H1 (cell line): ENCODE measurements at regions not wholly inside any gene's neighbourhood (a gene's known extent, or its start where the extent isn't known, plus 50 kb on each side); places are given as distances from the start of the nearest gene placed in this dataset.

ENCODE experiments used
- CTCF ChIA-PET: fragments of 300-600 bp; sonication (Branson Sonifier 250); formaldehyde crosslinking; loops from one replicate; lab custom pipeline; 2021; ENCODE audit not compliant: partially characterized antibody; lab: Charles Lee
- POLR2A ChIA-PET: fragments of 300-600 bp; sonication (Branson Sonifier 250); formaldehyde crosslinking; loops from one replicate; lab custom pipeline; 2021; ENCODE audit warnings: inconsistent platforms; ENCODE audit not compliant: partially characterized antibody; lab: Charles Lee
- DNase-seq, 2 experiments: peaks; one replicate each; pipeline versions ENCODE4 v3.0.0 to v3.0.0-alpha.2; 2010 to 2022; ENCODE audit warnings: low spot score in 2 of 2, low read depth in 1 of 2, mixed read lengths in 1 of 2
- FAIRE-seq: peaks from 2 replicates; lab custom pipeline; 2011; peaks lifted over from hg19 to GRCh38; lab: Jason Lieb, UNC
- H2AFZ ChIP-seq: 2 replicates; pipeline ENCODE4 v1.8.1; 2012; ENCODE audit warnings: low read length, inconsistent platforms
- H2AK5ac ChIP-seq: 2 replicates; pipeline ENCODE4 v1.6.1; 2013; ENCODE audit warnings: low read depth, low read length
- H2BK120ac ChIP-seq: replicated peaks from 2 replicates; pipeline ENCODE3; 2013; ENCODE audit warnings: low read depth, low read length, inconsistent platforms
- H2BK12ac ChIP-seq: 2 replicates; pipeline ENCODE4 v1.6.1; 2013; ENCODE audit warnings: low read depth, low read length
- H2BK15ac ChIP-seq: 2 replicates; pipeline ENCODE4 v1.6.1; 2013; ENCODE audit warnings: low read length
- H2BK20ac ChIP-seq: 2 replicates; pipeline ENCODE4 v1.6.1; 2013; ENCODE audit warnings: low read length
- H2BK5ac ChIP-seq: 2 replicates; pipeline ENCODE4 v1.6.1; 2013; ENCODE audit warnings: low read depth, low read length
- H3K14ac ChIP-seq: 2 replicates; pipeline ENCODE4 v1.6.1; 2013; ENCODE audit warnings: inconsistent platforms; ENCODE audit not compliant: insufficient read length
- H3K18ac ChIP-seq: 2 replicates; pipeline ENCODE4 v1.6.1; 2013; ENCODE audit warnings: low read length; ENCODE audit errors: extremely low read depth
- H3K23ac ChIP-seq: 2 replicates; pipeline ENCODE4 v1.6.1; 2013; ENCODE audit warnings: inconsistent platforms; ENCODE audit not compliant: insufficient read length
- H3K23me2 ChIP-seq: 2 replicates; pipeline ENCODE4 v1.6.1; 2013; ENCODE audit warnings: low read depth, low read length
- H3K27ac ChIP-seq: 2 replicates; pipeline ENCODE4 v1.6.1; 2011; ENCODE audit warnings: low read depth, low read length, inconsistent platforms
- H3K27me3 ChIP-seq, 4 experiments: replicated peaks in 1 of 4; 1 replicate in 1 of 4; 2 replicates in 3 of 4; pipeline versions ENCODE4 v1.6.1 to v1.8.1; 2011 to 2013; ENCODE audit warnings: low read length in 3 of 4, mild to moderate bottlenecking in 3 of 4, inconsistent platforms in 2 of 4, mixed read lengths in 2 of 4, moderate library complexity in 1 of 4; ENCODE audit not compliant: control insufficient read depth in 3 of 4, insufficient read depth in 3 of 4; ENCODE audit errors: extremely low read depth in 1 of 4
- H3K36me3 ChIP-seq, 4 experiments: 2 replicates each; pipeline versions ENCODE4 v1.6.1 to v1.8.1; 2011 to 2013; ENCODE audit warnings: mild to moderate bottlenecking in 4 of 4, low read length in 3 of 4, moderate library complexity in 2 of 4, control low read depth in 1 of 4, inconsistent platforms in 1 of 4; ENCODE audit not compliant: insufficient read depth in 4 of 4, control insufficient read depth in 2 of 4
- H3K4ac ChIP-seq: replicated peaks from 2 replicates; pipeline ENCODE3; 2013; ENCODE audit warnings: low read length, low read depth, mixed read lengths, inconsistent platforms; ENCODE audit not compliant: insufficient read length
- H3K4me1 ChIP-seq, 4 experiments: replicated peaks in 1 of 4; 1 replicate in 1 of 4; 2 replicates in 3 of 4; pipeline versions ENCODE4 v1.6.1 to v1.8.1; 2011 to 2013; ENCODE audit warnings: low read length in 3 of 4, inconsistent platforms in 2 of 4, mixed read lengths in 1 of 4; ENCODE audit not compliant: insufficient read depth in 4 of 4, control insufficient read depth in 3 of 4
- H3K4me2 ChIP-seq, 2 experiments: 2 replicates each; pipeline versions ENCODE4 v1.6.1 to v1.8.1; 2011 to 2013; ENCODE audit warnings: low read depth in 2 of 2, low read length in 2 of 2, control low read depth in 1 of 2, inconsistent platforms in 1 of 2, mild to moderate bottlenecking in 1 of 2; ENCODE audit not compliant: insufficient read depth in 1 of 2
- H3K4me3 ChIP-seq, 4 experiments: fragments of 200-600, 300-600 bp in 1 of 4; sonication (generic), shearing (Covaris generic), sonication (Bioruptor Twin) in 1 of 4; 2 replicates each; pipeline versions ENCODE4 v1.5.1 to v1.8.1; 2011 to 2016; ENCODE audit warnings: low read length in 4 of 4, low read depth in 3 of 4, control low read depth in 2 of 4, inconsistent platforms in 2 of 4, mild to moderate bottlenecking in 2 of 4, mixed read lengths in 1 of 4, moderate library complexity in 1 of 4; ENCODE audit not compliant: insufficient read depth in 2 of 4; ENCODE audit errors: extremely low read depth in 1 of 4
- H3K56ac ChIP-seq: replicated peaks from 2 replicates; pipeline ENCODE3; 2013; ENCODE audit warnings: low read depth, mild to moderate bottlenecking, mixed read lengths, low read length, inconsistent platforms; ENCODE audit not compliant: insufficient read length
- H3K79me1 ChIP-seq: 2 replicates; pipeline ENCODE4 v1.6.1; 2013; ENCODE audit warnings: low read depth, low read length, control low read depth
- H3K79me2 ChIP-seq, 2 experiments: 2 replicates each; pipeline versions ENCODE4 v1.6.1 to v1.8.1; 2012 to 2013; ENCODE audit warnings: low read length in 2 of 2, mild to moderate bottlenecking in 2 of 2, inconsistent platforms in 1 of 2; ENCODE audit not compliant: insufficient read depth in 2 of 2, control insufficient read depth in 1 of 2
- H3K9ac ChIP-seq, 4 experiments: replicated peaks in 1 of 4; 1 replicate in 1 of 4; 2 replicates in 3 of 4; pipeline versions ENCODE4 v1.6.1 to v1.8.1; 2011 to 2013; ENCODE audit warnings: low read depth in 3 of 4, low read length in 3 of 4, control low read depth in 2 of 4, mild to moderate bottlenecking in 2 of 4, moderate library complexity in 2 of 4, inconsistent platforms in 1 of 4; ENCODE audit errors: extremely low read depth in 1 of 4
- H3K9me3 ChIP-seq, 2 experiments: 2 replicates each; pipeline versions ENCODE4 v1.6.1 to v1.8.1; 2012 to 2013; ENCODE audit warnings: mild to moderate bottlenecking in 2 of 2, moderate library complexity in 2 of 2, control low read depth in 1 of 2, inconsistent platforms in 1 of 2, low read depth in 1 of 2, low read length in 1 of 2, mixed read lengths in 1 of 2; ENCODE audit not compliant: insufficient read depth in 2 of 2
- H4K20me1 ChIP-seq, 2 experiments: replicated peaks in 1 of 2; 2 replicates each; pipeline versions ENCODE3 to v1.8.1; 2011 to 2013; ENCODE audit warnings: inconsistent platforms in 2 of 2, low read length in 2 of 2, mild to moderate bottlenecking in 1 of 2; ENCODE audit not compliant: insufficient read depth in 2 of 2, control insufficient read depth in 1 of 2
- H4K5ac ChIP-seq: 2 replicates; pipeline ENCODE4 v1.6.1; 2013; ENCODE audit warnings: low read length, low read depth, mixed read lengths, inconsistent platforms; ENCODE audit not compliant: insufficient read length
- H4K8ac ChIP-seq: 2 replicates; pipeline ENCODE4 v1.8.0; 2013; ENCODE audit warnings: mild to moderate bottlenecking, moderate library complexity, low read length, inconsistent platforms; ENCODE audit not compliant: insufficient read depth; ENCODE audit errors: extremely low read depth
- H4K91ac ChIP-seq: replicated peaks from 2 replicates; pipeline ENCODE3; 2013; ENCODE audit warnings: low read length, mixed read lengths, inconsistent platforms; ENCODE audit not compliant: insufficient read length
- CTBP2 ChIP-seq: IDR thresholded peaks from 2 replicates; pipeline ENCODE4 v1.7.0; 2011; ENCODE audit warnings: borderline replicate concordance, mild to moderate bottlenecking, moderate library complexity, mixed read lengths, low read length; ENCODE audit not compliant: insufficient read depth, insufficient read length
- SUZ12 ChIP-seq: fragments of 200-600 bp; sonication (generic); IDR thresholded peaks from 2 replicates; pipeline ENCODE4 v1.6.1; 2012; ENCODE audit warnings: mild to moderate bottlenecking, inconsistent platforms, low read length, moderate library complexity, mixed read lengths
- WGBS, 2 experiments: shearing (Covaris generic) in 1 of 2; methylation state at CpG; one replicate each; pipeline versions ENCODE4 v1.1.6 to v1.1.7; 2013 to 2015; ENCODE audit warnings: low lambda C conversion rate in 2 of 2, mixed read lengths in 2 of 2, inconsistent platforms in 1 of 2, low coverage in 1 of 2, missing lambda C conversion rate in 1 of 2; ENCODE audit not compliant: insufficient replicate concordance in 2 of 2, insufficient coverage in 1 of 2, insufficient read length in 1 of 2; ENCODE audit errors: extremely low coverage in 1 of 2, missing lambda C conversion rate in 1 of 2; 5-methylcytosine and 5-hydroxymethylcytosine counted together

DNA sequence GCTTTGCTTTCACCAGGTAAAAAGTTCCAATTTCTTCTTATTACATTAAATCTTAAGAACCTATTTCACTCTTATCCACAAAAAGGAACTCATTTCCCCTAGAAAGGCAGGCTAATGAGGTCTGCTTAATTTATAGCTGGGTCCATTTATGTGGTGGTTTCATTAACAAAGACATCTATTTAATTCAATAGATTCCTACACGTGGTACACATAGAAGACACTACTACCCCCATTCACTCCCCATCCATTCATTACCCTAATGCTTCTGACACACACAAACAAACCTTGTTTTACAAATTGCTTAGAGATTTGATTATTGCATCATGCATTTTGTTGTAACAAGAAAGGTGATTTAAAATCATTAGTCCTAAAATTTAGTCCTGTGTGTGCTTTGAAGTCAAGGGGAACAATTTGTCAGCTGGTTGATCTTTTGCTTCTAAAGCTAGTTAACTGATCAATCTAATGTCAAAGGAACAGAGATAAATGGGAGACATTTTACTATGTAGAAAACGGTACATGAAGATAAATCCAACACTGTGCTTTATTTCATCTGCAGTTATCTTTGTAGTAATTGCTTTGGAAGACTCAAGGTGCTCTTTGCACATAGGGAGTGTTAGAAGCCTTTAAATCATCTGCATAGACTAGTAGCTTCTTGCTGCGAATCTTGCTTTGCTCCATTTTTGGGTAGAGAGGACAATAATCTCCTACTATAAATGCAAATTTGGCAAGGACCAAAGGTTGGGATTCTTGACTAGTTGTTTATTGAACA is 379.2 kb downstream of the CDH11 start:
- no peak overlapping the region for H3K4me2 ChIP-seq

More for the DNA sequence above, 379.2 kb downstream of the CDH11 start:
- Histone ChIP-seq H2BK20ac (no peak overlapping the region), H3K9me3 (no peaks in the 10 kb centered on the region), H2AFZ (no peak overlapping the region), H4K8ac (no peak overlapping the region), H3K23ac (no peak overlapping the region), H3K23me2 (no peaks in the 10 kb centered on the region), H3K18ac (no peak overlapping the region), H2BK15ac (no peak overlapping the region), H3K14ac (no peak overlapping the region), H4K20me1 (no peaks in the 10 kb centered on the region), H3K56ac (no peak overlapping the region), H2BK12ac (no peak overlapping the region), H3K27ac (no peak overlapping the region), H3K79me2 (no peaks in the 10 kb centered on the region), H3K4ac (no peak overlapping the region), H2AK5ac (no peak overlapping the region), H4K91ac (no peak overlapping the region), H2BK5ac (no peak overlapping the region), H3K27me3 (no peaks in the 10 kb centered on the region), H3K36me3 (no peaks in the 10 kb centered on the region), H3K4me1 (no peaks in the 10 kb centered on the region), H3K9ac (no peak overlapping the region), H3K79me1 (no peaks in the 10 kb centered on the region), H4K5ac (no peak overlapping the region), H3K4me3 (no peak overlapping the region), H2BK120ac (no peak overlapping the region)
- POLR2A ChIA-PET, result no interaction called here
- no peak for DNase-seq
- no peak for FAIRE-seq
- CTCF ChIA-PET, result interaction anchor here (1.5 kb wide), 1 partner anchor 27 kb away, joined by 3 read pairs; no protein-coding TSS in a partner anchor
- 91% methylated on average over 3 of the region's 3 CpGs; no CpG with 5 or more reads in 1 of the 2 experiments for WGBS, 2 experiments
- TF ChIP-seq SUZ12 (no peak), CTBP2 (no peak)
